ENCODE measurements at regions not wholly inside any gene's neighbourhood (a gene's known extent, or its start where the extent isn't known, plus 50 kb on each side); places are given as distances from the start of the nearest gene placed in this dataset.

DNA sequence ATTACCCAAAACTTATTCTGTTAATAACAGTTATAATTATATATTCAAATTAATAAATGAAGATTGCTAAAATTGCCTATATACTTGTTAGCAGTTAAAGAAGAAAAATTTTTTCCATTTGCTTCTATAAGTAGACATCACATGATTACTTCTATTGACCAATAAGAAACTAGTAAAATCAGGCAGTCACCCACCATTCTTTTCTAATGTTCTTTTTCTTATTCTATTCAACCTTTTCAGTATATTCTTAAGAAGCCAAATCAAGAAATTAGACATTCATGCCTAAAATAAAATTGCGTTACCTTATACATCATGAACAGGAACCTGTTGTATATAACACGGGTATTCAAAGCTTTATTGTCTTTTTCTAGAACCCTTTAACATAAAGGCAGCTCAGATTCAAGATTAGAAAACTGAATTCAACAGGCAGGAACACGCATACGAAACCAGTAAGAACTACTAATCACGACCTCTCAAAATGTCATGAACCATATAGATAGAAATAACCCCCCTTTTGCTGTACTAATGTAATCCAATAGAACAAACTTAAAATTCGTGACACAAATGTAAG lies 568.1 kb upstream of the DIPK2B start (continued):
- no peak for TF ChIP-seq RCOR1 (IDR thresholded peaks at IDR 0.05; ENCODE audit: insufficient replicate concordance, low read length)

DNA sequence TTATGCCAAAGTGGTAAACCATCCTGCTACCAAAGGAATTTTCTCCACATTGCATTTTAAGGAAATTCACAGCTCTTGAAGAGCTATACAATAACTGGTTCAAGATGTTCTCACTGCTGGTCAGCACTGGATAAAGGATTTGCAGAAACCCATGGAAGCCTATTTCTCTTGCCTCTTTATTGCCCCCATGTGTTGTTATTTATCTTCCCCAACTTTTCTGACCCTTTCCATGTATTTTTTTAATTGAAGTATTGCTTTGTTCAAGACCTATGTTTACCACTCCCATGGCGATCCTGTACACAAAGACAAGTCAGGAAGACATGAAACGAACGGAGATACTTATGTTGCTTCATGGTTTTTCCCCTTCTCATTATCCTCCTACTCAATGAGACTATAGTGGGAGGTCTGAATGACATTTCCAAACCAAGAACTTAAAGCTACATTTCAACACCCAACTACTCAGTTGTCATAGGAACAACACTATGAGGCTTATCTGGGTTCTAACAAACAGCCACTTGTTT lies 566.4 kb upstream of the DIPK2B start:
- TF ChIP-seq POLR2A (IDR thresholded peaks at IDR 0.05; ENCODE audit: low read depth, low read length) (0 out of 2 replicates have a peak, but pooled peaks have one; percentile 20), BHLHE40 (IDR thresholded peaks at IDR 0.05; ENCODE audit: low read depth, low read length) (no peak), SMC3 (IDR thresholded peaks at IDR 0.05; ENCODE audit: low read depth, low read length) (no peak), RCOR1 (IDR thresholded peaks at IDR 0.05; ENCODE audit: insufficient replicate concordance, low read length) (no peak), CEBPB (IDR thresholded peaks at IDR 0.05; ENCODE audit: low read depth, low read length) (peak; percentile 32; the same call in 1 of the 2 replicates)
- H2BK120ac ChIP-seq (ENCODE audit: low read depth, low read length): peak overlapping the region; percentile 47; the same call in 1 of the 2 replicates
- H4K20me1 ChIP-seq (ENCODE audit: insufficient read depth, low read length): peaks cover 21% of the 10 kb centered on the region
- peak overlapping the region; percentile 36; the same call in 1 of the 2 replicates for H4K5ac ChIP-seq (ENCODE audit: low read depth, low read length)
- peak overlapping the region; percentile 46 for H3K56ac ChIP-seq (ENCODE audit: extremely low read depth, insufficient read depth, low read length)
- WGBS, 2 experiments (ENCODE audit: extremely low coverage in 2 of 2, insufficient read length in 1 of 2): no CpG with 5 or more reads among the region's 3 CpGs
- POLR2A ChIA-PET (ENCODE audit: unreplicated experiment): interaction anchor here (0.6 kb wide), 2 partner anchors 41 to 160 kb away, joined by 3 to 4 read pairs; no protein-coding TSS in a partner anchor
- no TSS peak for BruUV-seq (replicated peaks)
- CTCF ChIA-PET: interaction anchor here (1.1 kb wide), 1 partner anchor 17 kb away, joined by 3 read pairs; no protein-coding TSS in a partner anchor
- in situ Hi-C loops (cut with MboI; ENCODE audit: low sequenced_read_pairs) (no loop called here), dilution Hi-C loops (cut with HindIII; ENCODE audit: low sequenced_read_pairs, unreplicated experiment) (no loop called here), intact Hi-C loops (cut with micrococcal nuclease) (loop anchor here (5.0 kb wide), 3 partner anchors 250 to 640 kb away; no protein-coding TSS in a partner anchor)
- H3K4me3 ChIP-seq (ENCODE audit: insufficient read depth, low read depth, low read length): peak overlapping the region; percentile 68
- H4K91ac ChIP-seq (ENCODE audit: insufficient read depth, low read depth, low read length): no peak overlapping the region
- no peaks in the 10 kb centered on the region for H3K9me3 ChIP-seq (ENCODE audit: control insufficient read depth, insufficient read depth, low read length)
- H3K4me1 ChIP-seq (ENCODE audit: control insufficient read depth, insufficient read depth, low read length): peaks cover 2% of the 10 kb centered on the region; the same call in 1 of the 2 replicates
- ATAC-seq (ENCODE audit: low read depth) (no peak), DNase-seq (peak; percentile 43)
- H2AK9ac ChIP-seq (replicated peaks; ENCODE audit: low read depth, low read length, poor library complexity): no peak overlapping the region
- peak overlapping the region; percentile 87 for H3K4me2 ChIP-seq (ENCODE audit: low read depth, low read length)
- no peak overlapping the region for H2AFZ ChIP-seq (replicated peaks; ENCODE audit: low read length, poor library complexity)
- no peaks in the 10 kb centered on the region for H3K9me1 ChIP-seq (ENCODE audit: insufficient read depth, low read length)
- peak overlapping the region; percentile 68; the same call in 1 of the 2 replicates for H3K14ac ChIP-seq (replicated peaks; ENCODE audit: low read depth, low read length)
- 0 out of 2 replicates have a peak overlapping the region, but pooled peaks have one; percentile 10 for H2AK5ac ChIP-seq (ENCODE audit: low read depth, low read length)
- H3K4ac ChIP-seq (ENCODE audit: low read depth, low read length): peak overlapping the region; percentile 39; the same call in 1 of the 2 replicates
- no peak overlapping the region for H2BK15ac ChIP-seq (ENCODE audit: low read depth, low read length)
- H3K27me3 ChIP-seq (ENCODE audit: control insufficient read depth, insufficient read depth, low read length): no peaks in the 10 kb centered on the region
- H3K9ac ChIP-seq (ENCODE audit: low read depth, low read length): peak overlapping the region; percentile 86; the same call in 1 of the 2 replicates
- H3K18ac ChIP-seq (ENCODE audit: low read depth, low read length): peak overlapping the region; percentile 7; the same call in 1 of the 2 replicates
- H2BK20ac ChIP-seq (ENCODE audit: low read depth, low read length): no peak overlapping the region
- H3K36me3 ChIP-seq (ENCODE audit: control insufficient read depth, insufficient read depth, low read length): peaks cover 6% of the 10 kb centered on the region; the same call in 1 of the 2 replicates
- peak overlapping the region; percentile 87 for H2BK5ac ChIP-seq (ENCODE audit: low read depth, low read length, poor library complexity, severe bottlenecking)
- H3K27ac ChIP-seq (ENCODE audit: insufficient read depth, low read length): peak overlapping the region; percentile 6; the same call in 1 of the 2 replicates
- peak overlapping the region; percentile 79; the same call in 1 of the 2 replicates for H3K23ac ChIP-seq (ENCODE audit: low read depth, low read length)
- H3K79me1 ChIP-seq (ENCODE audit: low read depth in 1 of 2, low read length in 2 of 2): no peaks in the 10 kb centered on the region
- H4K8ac ChIP-seq (ENCODE audit: low read depth in 2 of 2, low read length in 2 of 2): peak overlapping the region in 1 of 2 experiments; percentile 75; a peak in 1 of 4 replicates

All from IMR-90 (cell line).